HG03565 (cell line): ENCODE measurements at regions not wholly inside any gene's neighbourhood (a gene's known extent, or its start where the extent isn't known, plus 50 kb on each side); places are given as distances from the start of the nearest gene placed in this dataset.
"Not testable (repeated sequence)": the region's sequence is repeated elsewhere in the genome, so short reads cannot be mapped to it uniquely, and the experiment has no call there.

Experiments
- ATAC-seq: cut with Tn5 transposase; IDR thresholded peaks from one replicate; pipeline ENCODE4 v1.9.1; 2021; ENCODE audit warnings: mild to moderate bottlenecking, moderate library complexity; ENCODE audit not compliant: unreplicated experiment

GRCh38 chr6:21769405-21769861, 175.9 kb downstream of the SOX4 start:
- ATAC-seq, result no peak

DNA sequence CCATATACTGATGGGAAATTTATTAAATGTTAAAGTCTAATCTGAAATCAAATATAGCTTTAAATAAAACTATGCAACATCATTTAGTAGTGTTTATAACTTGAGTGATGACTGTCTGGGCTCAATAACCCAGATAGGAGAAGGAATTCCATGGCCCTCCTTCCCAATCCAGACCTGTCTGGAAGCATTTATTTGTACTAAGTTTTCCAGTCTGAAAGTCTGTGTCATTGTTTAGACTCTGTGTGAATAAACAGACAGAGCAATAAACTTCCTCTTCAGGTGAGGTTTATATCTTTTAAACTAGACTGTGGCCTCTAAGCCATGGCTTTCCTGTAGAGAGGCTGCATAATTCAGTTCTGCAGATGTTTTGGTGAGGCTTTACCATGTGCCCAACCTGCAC, 176.4 kb downstream of the SOX4 start:
- no peak for ATAC-seq

DNA sequence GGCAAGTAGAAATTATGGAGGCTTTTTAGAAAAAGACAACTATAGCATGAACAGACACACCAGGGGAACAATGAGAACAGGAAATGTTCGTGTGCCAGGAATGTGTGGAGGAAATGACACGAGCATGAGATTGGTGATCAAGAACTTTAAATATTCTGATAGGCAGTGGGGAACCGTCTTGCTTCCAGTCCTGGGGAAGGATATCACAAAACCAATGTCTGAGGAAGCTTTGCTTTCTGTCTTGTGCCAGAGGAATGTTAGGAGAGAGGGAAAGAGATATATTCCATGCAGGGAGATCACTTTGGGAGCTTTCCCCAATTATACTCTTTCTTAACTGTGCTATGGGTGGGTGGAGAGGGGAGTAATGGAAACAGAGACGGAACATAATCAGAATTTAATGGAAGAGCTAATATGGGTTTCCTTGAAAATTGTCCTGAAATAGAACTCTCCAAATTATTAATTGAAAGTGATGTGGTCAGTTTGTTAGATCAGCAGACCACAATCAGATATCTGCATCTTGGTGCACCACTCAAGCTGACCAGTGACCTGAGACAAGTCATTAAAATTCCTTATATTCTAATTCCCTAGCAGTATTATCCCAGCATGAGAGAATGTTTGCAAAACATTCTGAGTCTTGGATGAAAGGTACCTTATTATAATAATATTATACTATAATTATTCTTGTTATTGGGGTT, 178.2 kb downstream of the SOX4 start:
- ATAC-seq, result no peak

GRCh38 chr6:21772477-21772876, 178.9 kb downstream of the SOX4 start:
- ATAC-seq, result no peak

DNA sequence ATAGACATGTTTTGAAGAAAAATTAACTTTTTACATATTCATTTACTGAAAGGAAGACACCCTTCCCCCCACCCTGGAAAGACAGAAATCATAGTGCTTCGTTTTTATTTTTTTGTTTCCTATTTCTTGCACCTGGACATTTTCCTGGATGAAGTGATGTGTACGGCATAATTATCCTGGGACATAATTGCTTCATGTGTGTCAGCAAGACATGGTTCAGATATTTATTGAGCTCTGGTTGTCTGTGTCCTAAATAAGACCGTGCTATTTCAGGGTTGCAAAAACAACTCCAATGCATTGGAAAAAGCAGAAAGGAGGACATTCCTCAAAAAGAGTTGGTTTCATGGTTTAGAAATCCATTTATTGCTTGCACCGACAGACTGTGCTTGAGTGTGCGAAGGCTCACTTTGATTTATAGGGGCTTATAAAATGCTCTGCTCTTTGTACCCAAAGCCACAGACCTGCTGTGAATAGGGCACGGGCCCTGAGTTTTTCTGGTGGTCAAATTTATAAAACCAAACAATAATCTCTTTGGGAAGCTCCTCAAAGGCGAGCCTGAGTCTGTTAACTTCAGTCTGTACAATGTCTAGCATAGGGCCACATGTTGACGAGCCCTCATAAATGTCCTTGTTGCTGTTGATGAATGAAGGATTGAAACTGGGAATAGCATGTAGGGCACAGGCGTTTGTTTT, 179.5 kb downstream of the SOX4 start:
- ATAC-seq, result no peak

GRCh38 chr6:21773576-21773968, 180.0 kb downstream of the SOX4 start:
- no peak for ATAC-seq

DNA sequence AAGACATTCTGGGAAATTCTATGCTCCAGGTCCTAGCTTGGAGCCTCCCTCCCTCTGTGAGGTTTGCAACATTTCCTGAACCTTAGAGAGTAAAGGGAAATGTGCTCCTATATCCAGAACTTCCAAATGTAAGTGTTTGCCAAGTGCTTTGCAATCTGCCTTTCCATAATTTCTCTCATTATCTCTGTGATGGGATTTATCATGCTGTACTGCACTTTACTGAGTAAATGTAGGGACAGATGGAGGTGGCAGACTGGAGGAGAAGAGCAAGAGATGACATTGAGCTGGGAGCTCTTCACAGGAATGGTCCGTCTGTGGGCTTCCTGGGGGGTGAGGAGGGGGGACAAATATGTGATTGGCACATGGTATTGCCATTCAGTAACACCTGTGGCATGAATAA, 184.3 kb downstream of the SOX4 start:
- ATAC-seq, result no peak

DNA sequence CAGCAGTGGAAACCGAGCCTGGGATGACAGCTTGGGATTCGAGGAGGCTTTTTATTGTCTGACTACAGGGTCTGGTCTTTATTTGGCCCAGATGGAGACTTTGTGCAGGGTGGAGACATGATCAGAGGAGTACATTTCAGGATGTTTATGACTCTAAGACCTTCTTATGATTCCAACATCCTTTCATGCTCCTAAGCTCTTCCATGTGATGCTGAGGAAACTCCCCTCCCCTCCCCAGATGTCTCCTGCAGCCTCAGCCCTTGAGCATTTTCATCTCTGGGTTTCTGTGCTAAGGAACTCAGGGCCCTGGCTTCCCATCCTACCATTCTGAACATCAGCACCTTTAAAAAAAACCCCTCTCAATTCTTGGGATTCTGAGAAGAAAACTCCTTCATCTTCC, 186.6 kb downstream of the SOX4 start:
- ATAC-seq, result no peak

DNA sequence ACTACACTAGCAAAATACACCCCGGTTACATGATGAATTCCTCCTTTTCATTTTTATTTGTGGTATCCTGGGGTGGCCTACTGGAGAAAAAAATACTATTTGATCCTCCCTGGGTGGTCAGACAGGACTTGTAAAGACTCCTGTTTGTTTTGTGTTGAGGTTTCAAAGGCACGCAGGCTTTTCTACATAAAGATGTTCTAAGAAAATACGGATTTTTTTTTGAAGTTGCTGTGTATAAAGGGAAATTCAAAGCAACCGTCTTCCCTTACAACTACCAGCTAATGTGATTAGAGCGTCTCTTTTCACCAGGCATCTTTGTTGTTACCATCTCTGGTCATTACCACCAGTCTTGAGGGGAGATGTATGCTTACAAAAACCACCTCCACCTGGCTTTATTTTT, 187.1 kb downstream of the SOX4 start:
- no peak for ATAC-seq

DNA sequence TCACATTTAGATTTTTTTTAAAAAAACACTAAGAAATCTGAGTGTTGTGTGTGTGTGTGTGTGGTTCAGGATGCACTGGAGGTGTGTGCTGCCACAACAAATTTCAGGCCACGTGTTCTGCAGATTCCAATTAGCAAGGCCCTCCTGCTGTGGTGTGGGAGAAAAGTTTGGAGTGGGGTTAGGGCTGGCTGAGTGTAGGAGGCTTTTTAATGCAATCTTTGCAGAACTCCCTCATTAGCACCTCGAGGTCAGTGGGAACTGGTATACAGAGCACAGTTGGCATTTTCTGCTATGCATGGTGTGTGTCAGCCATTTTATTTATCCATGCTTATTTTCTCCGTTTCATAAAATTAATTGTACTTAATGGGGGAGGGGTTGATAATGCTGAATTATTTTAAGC, 187.6 kb downstream of the SOX4 start:
- no peak for ATAC-seq

GRCh38 chr6:21785164-21785563, 191.6 kb downstream of the SOX4 start:
- no peak for ATAC-seq

DNA sequence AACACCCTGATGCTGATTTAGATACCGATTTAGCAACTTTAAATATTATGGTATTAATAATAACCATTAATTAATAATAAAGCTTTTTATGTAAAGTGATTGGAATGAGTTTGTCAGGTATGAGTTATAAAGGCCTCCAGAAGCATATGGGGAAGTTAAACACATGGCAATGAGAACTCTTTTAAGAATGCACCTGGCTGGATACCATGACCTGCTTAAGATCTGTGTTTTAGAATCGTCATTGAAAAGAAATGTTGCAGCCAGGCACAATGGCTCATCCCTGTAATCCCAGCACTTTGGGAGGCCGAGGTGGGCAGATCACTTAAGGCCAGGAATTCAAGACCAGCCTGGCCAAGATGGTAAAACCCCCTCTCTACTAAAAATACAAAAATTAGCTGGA, 197.5 kb downstream of the SOX4 start:
- no peak for ATAC-seq

- ATAC-seq, result no peak
These were observed 198.0 kb downstream of the SOX4 start for GRCh38 chr6:21791581-21791980.

DNA sequence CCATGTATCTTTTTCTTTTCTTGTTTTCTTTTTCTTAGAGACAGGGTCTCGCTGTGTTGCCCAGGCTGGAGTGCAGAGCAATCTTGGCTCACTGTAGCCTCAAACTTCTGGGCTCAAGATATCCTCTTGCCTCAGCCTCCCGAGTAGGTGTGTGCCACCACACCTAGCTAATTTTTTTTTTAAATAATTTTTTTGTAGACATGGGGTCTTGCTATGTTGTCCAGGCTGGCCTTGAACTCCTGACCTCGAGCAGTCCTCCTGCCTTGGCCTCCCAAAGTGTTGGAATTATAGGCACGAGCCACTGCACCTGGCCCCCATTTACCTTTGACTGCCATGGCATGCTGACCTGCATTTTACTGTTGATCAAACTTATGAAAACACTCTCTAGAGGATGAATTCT, 198.6 kb downstream of the SOX4 start:
- no peak for ATAC-seq

GRCh38 chr6:21796979-21797378, 203.4 kb downstream of the SOX4 start:
- not testable (repeated sequence) for ATAC-seq

- no peak for ATAC-seq
These were observed 204.9 kb downstream of the SOX4 start for GRCh38 chr6:21798468-21798867.

DNA sequence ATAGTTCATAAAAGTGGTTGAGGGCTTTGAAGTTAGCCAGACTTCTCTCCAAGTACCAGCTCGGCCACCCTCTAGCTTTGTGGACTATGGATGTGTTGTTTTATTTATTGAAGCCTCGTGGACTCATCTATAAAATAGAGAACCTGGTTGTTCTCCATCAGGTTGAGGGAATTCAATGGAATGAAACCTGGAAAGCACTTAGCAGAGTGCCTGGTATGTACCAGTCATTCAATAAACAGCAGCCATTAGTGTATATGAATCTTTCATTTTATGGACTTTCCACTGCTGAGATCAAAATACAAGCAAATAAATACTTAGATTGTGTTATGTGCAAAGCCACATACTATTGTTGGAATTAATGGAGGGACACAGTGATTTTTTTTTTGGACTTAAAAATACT, 206.8 kb downstream of the SOX4 start:
- ATAC-seq, result no peak

GRCh38 chr6:21800948-21801438, 207.4 kb downstream of the SOX4 start:
- no peak for ATAC-seq

DNA sequence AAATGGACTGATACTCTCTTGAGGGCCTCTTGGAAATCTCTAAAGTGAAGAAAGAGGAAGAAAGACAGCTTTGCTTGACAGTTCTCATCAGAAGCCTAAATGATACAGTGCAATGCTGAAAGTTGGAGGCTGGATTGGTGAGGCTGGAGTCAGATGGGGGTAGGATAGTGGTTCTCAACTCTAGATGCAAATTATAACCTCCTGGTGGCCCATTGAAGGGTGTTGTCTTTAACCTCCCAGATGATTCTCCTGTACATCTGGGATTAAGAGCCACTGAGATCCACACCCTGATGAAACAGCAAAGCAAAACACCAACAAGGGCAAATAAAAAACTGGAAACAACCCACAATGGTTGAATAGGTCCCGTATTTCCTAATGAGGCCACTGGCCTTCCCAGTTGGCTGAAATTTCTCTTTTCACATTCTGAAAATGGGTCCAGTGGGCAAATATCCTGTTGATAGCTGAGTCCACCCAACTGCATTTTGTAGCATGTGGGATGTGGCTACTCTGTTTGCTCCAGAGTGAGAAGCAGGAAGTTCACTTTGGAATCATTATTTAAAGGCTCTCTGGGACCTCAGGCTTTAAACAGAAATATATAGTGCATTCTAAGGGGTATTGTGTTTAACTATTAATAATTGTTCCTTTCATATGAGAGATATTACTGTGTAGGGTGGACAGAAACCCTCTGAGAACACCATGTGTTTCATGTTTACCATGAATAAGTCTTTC, 208.1 kb downstream of the SOX4 start:
- no peak for ATAC-seq

- no peak for ATAC-seq
These were observed 208.7 kb downstream of the SOX4 start for GRCh38 chr6:21802175-21802822.

- ATAC-seq, result no peak
These were observed 211.5 kb downstream of the SOX4 start for GRCh38 chr6:21804941-21805610.
